Heart left ventricle (tissue), 13 donors: ENCODE measurements at regions not wholly inside any gene's neighbourhood (a gene's known extent, or its start where the extent isn't known, plus 50 kb on each side); places are given as distances from the start of the nearest gene placed in this dataset.

Experiments
- POLR2A ChIP-seq, 2 donors: fragments of 450-650 bp; IDR thresholded peaks; one replicate each; pipeline ENCODE4 v1.6.1; 2017; ENCODE audit warnings: antibody characterized with exemption in 2 of 2, mild to moderate bottlenecking in 2 of 2, moderate library complexity in 2 of 2
- TF ChIP-seq, protein P1 (sequence below), 12 donors: fragments of 200-600 bp; sonication (generic) in 4 of 12; IDR thresholded peaks; one replicate each; pipeline versions ENCODE4 v1.5.0 to v1.8.0; 2018 to 2022; ENCODE audit warnings: antibody characterized with exemption in 12 of 12, mild to moderate bottlenecking in 5 of 12
- donor health status: ischemic (EF 13 %, LVEDD 7.1; RV severe dilation, severe dysfunction).
- donor health status: DM: no; HTN: yes; CAD: no.
- donor health status: DM: no; HTN: no; CAD: no.
- donor health status: ischemic (EF 25% LVEDD 6.9; RV normal size, moderate dysfunction).
- donor health status: ischemic (EF 25% LVEDD 5.7; RV mildly dilated, moderate dysfunction).
- donor health status: ischemic (EF 35%, LVEDD 5.7; RV mildly dilated, moderate dysfunction).
- donor health status: nonischemic (EF 11% LVEDD 7.7; RV severe dilation, severe dysfunction).
- donor health status: DM: yes; HTN: yes; CAD: no.
- donor health status: PGD.
- donor health status: ischemic (EF 29% LVEDD 5.4; RV normal size, mild dysfunction).
- donor health status: nonischemic (EF 23%, LVEDD 6.1; RV moderate dilation, normal function).

DNA sequence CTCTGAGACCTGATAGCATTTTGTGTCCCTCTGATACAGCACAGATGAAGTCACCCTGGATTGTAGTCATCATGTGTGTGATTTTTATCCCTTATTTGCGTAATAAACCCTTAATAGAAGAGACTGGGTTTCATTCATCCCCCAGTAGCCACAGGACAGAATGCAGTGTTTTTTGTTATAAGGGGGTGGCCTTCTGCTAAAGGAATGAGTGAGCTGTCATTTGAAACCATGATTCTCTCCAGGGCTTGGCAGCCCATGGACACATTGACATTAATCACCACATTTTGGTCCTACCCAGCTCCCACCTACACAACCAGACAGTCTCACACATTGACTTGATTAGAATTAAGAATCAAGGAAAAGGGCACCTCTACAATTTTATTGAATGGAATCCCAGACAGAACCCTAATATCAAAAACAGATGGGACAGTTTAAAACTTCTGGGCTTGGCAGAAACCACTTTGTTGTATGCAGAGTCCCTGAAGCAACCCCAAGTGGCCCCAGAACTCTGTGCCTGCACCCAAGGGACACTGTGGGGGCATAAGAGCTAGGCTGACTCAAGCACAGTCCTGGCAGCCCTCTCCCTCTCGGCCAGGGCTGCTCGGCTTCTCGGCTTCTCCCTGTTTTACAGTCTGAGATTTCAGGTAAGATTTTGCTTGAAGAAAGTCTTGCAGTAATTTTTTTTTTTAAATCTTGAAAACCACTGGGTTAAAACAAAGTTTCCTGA lies 254.0 kb upstream of the SLC14A2 start:
- no peak for TF ChIP-seq POLR2A (IDR thresholded peaks at IDR 0.05)
- TF ChIP-seq, protein P1, sequence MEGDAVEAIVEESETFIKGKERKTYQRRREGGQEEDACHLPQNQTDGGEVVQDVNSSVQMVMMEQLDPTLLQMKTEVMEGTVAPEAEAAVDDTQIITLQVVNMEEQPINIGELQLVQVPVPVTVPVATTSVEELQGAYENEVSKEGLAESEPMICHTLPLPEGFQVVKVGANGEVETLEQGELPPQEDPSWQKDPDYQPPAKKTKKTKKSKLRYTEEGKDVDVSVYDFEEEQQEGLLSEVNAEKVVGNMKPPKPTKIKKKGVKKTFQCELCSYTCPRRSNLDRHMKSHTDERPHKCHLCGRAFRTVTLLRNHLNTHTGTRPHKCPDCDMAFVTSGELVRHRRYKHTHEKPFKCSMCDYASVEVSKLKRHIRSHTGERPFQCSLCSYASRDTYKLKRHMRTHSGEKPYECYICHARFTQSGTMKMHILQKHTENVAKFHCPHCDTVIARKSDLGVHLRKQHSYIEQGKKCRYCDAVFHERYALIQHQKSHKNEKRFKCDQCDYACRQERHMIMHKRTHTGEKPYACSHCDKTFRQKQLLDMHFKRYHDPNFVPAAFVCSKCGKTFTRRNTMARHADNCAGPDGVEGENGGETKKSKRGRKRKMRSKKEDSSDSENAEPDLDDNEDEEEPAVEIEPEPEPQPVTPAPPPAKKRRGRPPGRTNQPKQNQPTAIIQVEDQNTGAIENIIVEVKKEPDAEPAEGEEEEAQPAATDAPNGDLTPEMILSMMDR (IDR thresholded peaks at IDR 0.05), result no peak
